ENCODE measurements at regions not wholly inside any gene's neighbourhood (a gene's known extent, or its start where the extent isn't known, plus 50 kb on each side); places are given as distances from the start of the nearest gene placed in this dataset.

DNA sequence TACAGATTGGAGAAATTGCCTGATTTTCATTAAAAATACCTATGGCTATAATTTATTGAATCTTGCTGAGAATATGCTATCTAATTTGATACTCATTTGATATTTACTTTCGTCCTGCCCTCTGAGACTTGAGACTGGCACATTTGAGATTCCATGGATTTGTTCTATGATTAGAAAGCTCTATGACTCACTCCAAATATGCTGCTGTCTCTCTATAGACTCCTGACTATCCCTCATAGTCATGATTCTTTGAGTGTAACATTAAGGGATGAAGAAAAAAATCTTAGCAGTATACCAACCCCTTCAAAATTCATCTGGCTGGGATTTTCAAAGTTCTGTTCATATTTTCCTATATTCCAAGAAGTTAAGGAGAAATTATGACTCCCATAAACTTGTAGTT, 191.9 kb downstream of the LRIG3 start:
- TF ChIP-seq, protein P1, sequence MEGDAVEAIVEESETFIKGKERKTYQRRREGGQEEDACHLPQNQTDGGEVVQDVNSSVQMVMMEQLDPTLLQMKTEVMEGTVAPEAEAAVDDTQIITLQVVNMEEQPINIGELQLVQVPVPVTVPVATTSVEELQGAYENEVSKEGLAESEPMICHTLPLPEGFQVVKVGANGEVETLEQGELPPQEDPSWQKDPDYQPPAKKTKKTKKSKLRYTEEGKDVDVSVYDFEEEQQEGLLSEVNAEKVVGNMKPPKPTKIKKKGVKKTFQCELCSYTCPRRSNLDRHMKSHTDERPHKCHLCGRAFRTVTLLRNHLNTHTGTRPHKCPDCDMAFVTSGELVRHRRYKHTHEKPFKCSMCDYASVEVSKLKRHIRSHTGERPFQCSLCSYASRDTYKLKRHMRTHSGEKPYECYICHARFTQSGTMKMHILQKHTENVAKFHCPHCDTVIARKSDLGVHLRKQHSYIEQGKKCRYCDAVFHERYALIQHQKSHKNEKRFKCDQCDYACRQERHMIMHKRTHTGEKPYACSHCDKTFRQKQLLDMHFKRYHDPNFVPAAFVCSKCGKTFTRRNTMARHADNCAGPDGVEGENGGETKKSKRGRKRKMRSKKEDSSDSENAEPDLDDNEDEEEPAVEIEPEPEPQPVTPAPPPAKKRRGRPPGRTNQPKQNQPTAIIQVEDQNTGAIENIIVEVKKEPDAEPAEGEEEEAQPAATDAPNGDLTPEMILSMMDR (IDR thresholded peaks at IDR 0.05), result no peak
- no peak for TF ChIP-seq POLR2A (IDR thresholded peaks at IDR 0.05)
